Caco-2 (cell line): ENCODE measurements at regions not wholly inside any gene's neighbourhood (a gene's known extent, or its start where the extent isn't known, plus 50 kb on each side); places are given as distances from the start of the nearest gene placed in this dataset.

ENCODE experiments used
- BruUV-seq: library from RNA; stranded (reverse); fragments of 400-500 nt; replicated peaks from 2 replicates; lab custom pipeline; 2021; lab: Mats Ljungman, UMichigan
- CTCF ChIA-PET: fragments of 300-600 bp; sonication (Branson Sonifier 250); formaldehyde crosslinking; loops from one replicate; lab custom pipeline; 2022; ENCODE audit warnings: antibody characterized with exemption; lab: Charles Lee
- POLR2A ChIA-PET: fragments of 300-600 bp; sonication (Branson Sonifier 250); formaldehyde crosslinking; loops from one replicate; lab custom pipeline; 2022; ENCODE audit warnings: antibody characterized with exemption; lab: Charles Lee
- DNase-seq, 2 experiments: peaks; one replicate each; pipeline versions ENCODE4 v3.0.0 to v3.0.0-alpha.2; 2020 to 2022
- H3K27me3 ChIP-seq: replicated peaks from 2 replicates; pipeline ENCODE4 v1.6.0; 2011; ENCODE audit warnings: low read length; ENCODE audit not compliant: control insufficient read depth, insufficient read depth
- H3K36me3 ChIP-seq: 2 replicates; pipeline ENCODE4 v1.5.1; 2011; ENCODE audit warnings: low read length; ENCODE audit not compliant: control insufficient read depth, insufficient read depth
- H3K4me1 ChIP-seq: fragments of 250-450 bp; sonication (Bioruptor Pico); 2 replicates; pipeline ENCODE4 v1.5.1; 2020; ENCODE audit warnings: mild to moderate bottlenecking
- H3K4me3 ChIP-seq: 2 replicates; pipeline ENCODE4 v1.5.1; 2011; ENCODE audit warnings: low read depth, mild to moderate bottlenecking, control low read depth, low read length
- H3K9me3 ChIP-seq: fragments of 250-450 bp; sonication (Bioruptor Pico); 2 replicates; pipeline ENCODE4 v1.5.1; 2020; ENCODE audit warnings: mild to moderate bottlenecking, moderate library complexity
- H3K27ac Mint-ChIP-seq: one replicate; pipeline ENCODE4 v1.8.0; 2022; ENCODE audit warnings: mixed read lengths; ENCODE audit not compliant: unreplicated experiment
- H3K27me3 Mint-ChIP-seq: one replicate; pipeline ENCODE4 v1.8.0; 2022; ENCODE audit warnings: mixed read lengths; ENCODE audit not compliant: insufficient read depth, unreplicated experiment
- H3K36me3 Mint-ChIP-seq: one replicate; pipeline ENCODE4 v1.8.0; 2022; ENCODE audit warnings: mild to moderate bottlenecking, mixed read lengths; ENCODE audit not compliant: insufficient read depth, unreplicated experiment
- H3K4me1 Mint-ChIP-seq: one replicate; pipeline ENCODE4 v1.8.0; 2022; ENCODE audit warnings: low read depth, mixed read lengths; ENCODE audit not compliant: unreplicated experiment
- H3K4me3 Mint-ChIP-seq: one replicate; pipeline ENCODE4 v1.8.0; 2022; ENCODE audit warnings: mild to moderate bottlenecking, moderate library complexity, mixed read lengths; ENCODE audit not compliant: unreplicated experiment
- H3K9me3 Mint-ChIP-seq: one replicate; pipeline ENCODE4 v1.8.0; 2022; ENCODE audit warnings: mixed read lengths; ENCODE audit not compliant: unreplicated experiment
- intact Hi-C: fragments of 100-400 bp; cut with micrococcal nuclease; formaldehyde crosslinking; loops from one replicate; pipeline ENCODE4 v1.10.0; 2022; ENCODE audit not compliant: unreplicated experiment
- TF ChIP-seq, protein P1 (sequence below), 2 experiments: fragments of 200-600 bp in 1 of 2; IDR thresholded peaks; 1 replicate in 1 of 2; 2 replicates in 1 of 2; pipeline versions ENCODE4 v1.5.1 to v1.8.0; 2011 to 2022; ENCODE audit warnings: antibody characterized with exemption in 1 of 2, control low read depth in 1 of 2, inconsistent platforms in 1 of 2, low read depth in 1 of 2, low read length in 1 of 2, mild to moderate bottlenecking in 1 of 2, moderate library complexity in 1 of 2; ENCODE audit not compliant: insufficient read depth in 1 of 2, severe bottlenecking in 1 of 2, unreplicated experiment in 1 of 2

DNA sequence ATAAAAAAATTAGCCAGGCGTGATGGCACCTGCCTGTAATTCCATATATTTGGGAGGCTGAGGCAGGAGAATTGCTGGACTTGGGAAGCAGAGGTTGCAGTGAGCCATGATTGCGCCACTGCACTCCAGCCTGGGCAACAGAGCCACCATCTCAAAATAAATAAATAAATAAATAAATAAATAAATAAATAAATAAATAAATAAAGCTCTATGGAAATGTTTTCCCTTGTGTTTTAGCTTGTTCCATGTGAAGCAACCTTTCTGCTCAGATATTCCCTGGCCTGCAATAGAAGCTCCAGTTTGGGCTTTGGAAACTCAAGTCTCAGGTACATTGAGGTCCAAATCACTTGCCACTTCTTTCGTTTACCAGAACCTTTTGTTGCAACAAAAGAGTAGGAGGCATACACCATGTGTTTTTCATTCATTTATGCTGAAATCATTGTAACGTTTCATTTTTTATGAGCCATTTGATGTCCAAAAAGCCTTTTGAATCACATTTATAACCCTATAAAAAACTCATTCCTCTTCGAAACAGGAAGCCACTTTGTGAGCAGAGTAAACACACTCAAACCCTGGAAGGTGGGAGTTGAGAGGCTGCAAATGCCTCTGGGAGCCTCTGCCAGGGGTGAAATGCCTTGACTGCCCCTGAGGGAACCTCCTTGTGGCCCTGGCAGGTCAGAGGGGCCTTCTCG is 376.6 kb upstream of the TBX3 start:
- Mint-ChIP-seq H3K9me3 (no peaks in the 10 kb centered on the region), H3K27me3 (no peaks in the 10 kb centered on the region), H3K4me1 (no peaks in the 10 kb centered on the region), H3K4me3 (no peak overlapping the region), H3K27ac (no peak overlapping the region), H3K36me3 (no peaks in the 10 kb centered on the region)
- TF ChIP-seq, protein P1, sequence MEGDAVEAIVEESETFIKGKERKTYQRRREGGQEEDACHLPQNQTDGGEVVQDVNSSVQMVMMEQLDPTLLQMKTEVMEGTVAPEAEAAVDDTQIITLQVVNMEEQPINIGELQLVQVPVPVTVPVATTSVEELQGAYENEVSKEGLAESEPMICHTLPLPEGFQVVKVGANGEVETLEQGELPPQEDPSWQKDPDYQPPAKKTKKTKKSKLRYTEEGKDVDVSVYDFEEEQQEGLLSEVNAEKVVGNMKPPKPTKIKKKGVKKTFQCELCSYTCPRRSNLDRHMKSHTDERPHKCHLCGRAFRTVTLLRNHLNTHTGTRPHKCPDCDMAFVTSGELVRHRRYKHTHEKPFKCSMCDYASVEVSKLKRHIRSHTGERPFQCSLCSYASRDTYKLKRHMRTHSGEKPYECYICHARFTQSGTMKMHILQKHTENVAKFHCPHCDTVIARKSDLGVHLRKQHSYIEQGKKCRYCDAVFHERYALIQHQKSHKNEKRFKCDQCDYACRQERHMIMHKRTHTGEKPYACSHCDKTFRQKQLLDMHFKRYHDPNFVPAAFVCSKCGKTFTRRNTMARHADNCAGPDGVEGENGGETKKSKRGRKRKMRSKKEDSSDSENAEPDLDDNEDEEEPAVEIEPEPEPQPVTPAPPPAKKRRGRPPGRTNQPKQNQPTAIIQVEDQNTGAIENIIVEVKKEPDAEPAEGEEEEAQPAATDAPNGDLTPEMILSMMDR (IDR thresholded peaks at IDR 0.05; ENCODE audit: insufficient read depth in 1 of 2, low read depth in 1 of 2, low read length in 1 of 2, severe bottlenecking in 1 of 2, unreplicated experiment in 1 of 2) = no peak
- ChIA-PET CTCF (no interaction called here), POLR2A (no interaction called here)
- H3K9me3 ChIP-seq = no peaks in the 10 kb centered on the region
- intact Hi-C loops = no loop called here
- no TSS peak for BruUV-seq
- no peaks in the 10 kb centered on the region for H3K36me3 ChIP-seq
- no peaks in the 10 kb centered on the region for H3K27me3 ChIP-seq
- H3K4me1 ChIP-seq = 0 out of 2 replicates have a peak, but pooled peaks cover 3% of the 10 kb centered on the region
- DNase-seq = no peak
- no peak overlapping the region for H3K4me3 ChIP-seq

DNA sequence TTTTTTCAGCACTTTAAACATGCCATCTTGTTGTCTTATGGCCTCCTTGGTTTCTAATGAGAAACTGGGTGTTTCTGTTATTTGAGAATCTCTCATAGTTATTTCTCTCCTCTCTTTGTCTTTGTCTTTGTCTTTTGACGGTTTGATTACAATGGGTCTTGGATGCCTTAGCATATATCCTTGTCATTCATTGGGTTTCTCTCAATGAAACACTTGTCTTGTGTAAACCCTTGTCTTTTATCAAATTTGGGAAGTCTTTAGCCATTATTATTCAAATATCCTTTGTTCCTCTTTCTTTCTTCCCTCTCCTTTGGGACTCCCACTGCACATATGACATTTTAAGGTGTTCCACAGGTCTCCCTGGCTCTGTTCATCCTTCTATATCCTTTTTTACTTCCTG is 373.5 kb upstream of the TBX3 start:
- Histone ChIP-seq H3K36me3 (no peaks in the 10 kb centered on the region), H3K27me3 (no peaks in the 10 kb centered on the region), H3K4me1 (no peaks in the 10 kb centered on the region), H3K4me3 (no peak overlapping the region), H3K9me3 (no peaks in the 10 kb centered on the region)
- CTCF ChIA-PET = no interaction called here
- no peak for DNase-seq
- Mint-ChIP-seq H3K4me1 (no peaks in the 10 kb centered on the region), H3K4me3 (no peak overlapping the region), H3K27ac (no peak overlapping the region), H3K27me3 (no peaks in the 10 kb centered on the region), H3K9me3 (no peaks in the 10 kb centered on the region), H3K36me3 (no peaks in the 10 kb centered on the region)
- TF ChIP-seq, protein P1 (IDR thresholded peaks at IDR 0.05; ENCODE audit: insufficient read depth in 1 of 2, low read depth in 1 of 2, low read length in 1 of 2, severe bottlenecking in 1 of 2, unreplicated experiment in 1 of 2) = no peak
- intact Hi-C loops = no loop called here
- no TSS peak for BruUV-seq
- POLR2A ChIA-PET = no interaction called here

DNA sequence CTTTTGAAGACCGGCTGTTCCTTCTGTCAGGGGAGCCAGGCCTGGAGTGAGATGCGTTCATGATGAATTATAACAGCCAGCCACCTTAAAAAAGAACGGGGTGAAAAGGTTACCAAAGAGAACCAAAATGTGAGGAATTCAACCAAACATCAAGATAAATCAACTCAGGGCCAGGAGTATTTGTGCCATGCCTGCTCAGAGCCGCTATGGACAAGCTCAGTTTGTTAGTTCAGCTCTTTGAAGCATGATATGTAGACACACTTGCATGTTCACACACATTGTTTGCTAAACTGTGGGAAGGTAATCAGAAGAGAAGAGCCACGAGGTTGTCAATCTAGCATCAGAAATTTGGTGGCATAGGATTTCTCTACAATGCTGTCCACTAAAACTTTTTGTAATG is 367.4 kb upstream of the TBX3 start:
- BruUV-seq = no TSS peak
- CTCF ChIA-PET = no interaction called here
- Histone ChIP-seq H3K4me1 (no peaks in the 10 kb centered on the region), H3K9me3 (no peaks in the 10 kb centered on the region), H3K36me3 (no peaks in the 10 kb centered on the region), H3K4me3 (no peak overlapping the region), H3K27me3 (no peaks in the 10 kb centered on the region)
- H3K27me3 Mint-ChIP-seq = no peaks in the 10 kb centered on the region
- no peaks in the 10 kb centered on the region for H3K9me3 Mint-ChIP-seq
- H3K4me1 Mint-ChIP-seq = no peaks in the 10 kb centered on the region
- POLR2A ChIA-PET = no interaction called here
- H3K27ac Mint-ChIP-seq = no peak overlapping the region
- no peak overlapping the region for H3K4me3 Mint-ChIP-seq
- no peak for DNase-seq
- intact Hi-C loops = no loop called here
- TF ChIP-seq, protein P1 (IDR thresholded peaks at IDR 0.05; ENCODE audit: insufficient read depth in 1 of 2, low read depth in 1 of 2, low read length in 1 of 2, severe bottlenecking in 1 of 2, unreplicated experiment in 1 of 2) = no peak
- no peaks in the 10 kb centered on the region for H3K36me3 Mint-ChIP-seq
